Heart right ventricle (tissue), 16 donors: ENCODE measurements at regions not wholly inside any gene's neighbourhood (a gene's known extent, or its start where the extent isn't known, plus 50 kb on each side); places are given as distances from the start of the nearest gene placed in this dataset.

ENCODE experiments used
- ATAC-seq, 8 donors: fragments of 200-7000 bp; cut with Tn5 transposase; one replicate each; pipeline ENCODE4 v1.9.1; 2020; ENCODE audit warnings: mild to moderate bottlenecking in 8 of 8, moderate library complexity in 8 of 8, moderate number of reproducible peaks in 1 of 8
- DNase-seq, 2 donors: peaks; one replicate each; pipeline ENCODE4 v3.0.0-alpha.2; 2020
- H3K27ac ChIP-seq, 10 donors: fragments of 200-600 bp; sonication (generic) in 2 of 10; one replicate each; pipeline versions ENCODE4 v1.5.0 to v1.8.0; 2020 to 2022; ENCODE audit warnings: mild to moderate bottlenecking in 3 of 10
- H3K27me3 ChIP-seq, 7 donors: fragments of 200-600 bp; one replicate each; pipeline ENCODE4 v1.8.0; 2021 to 2022; ENCODE audit warnings: mild to moderate bottlenecking in 2 of 7
- H3K36me3 ChIP-seq, 9 donors: fragments of 200-600 bp; sonication (generic) in 1 of 9; one replicate each; pipeline versions ENCODE4 v1.5.0 to v1.8.0; 2020 to 2022; ENCODE audit warnings: mild to moderate bottlenecking in 2 of 9
- H3K4me1 ChIP-seq, 9 donors: fragments of 200-600 bp; sonication (generic) in 1 of 9; one replicate each; pipeline versions ENCODE4 v1.5.0 to v1.8.0; 2020 to 2022; ENCODE audit warnings: mild to moderate bottlenecking in 4 of 9
- H3K4me3 ChIP-seq, 10 donors: fragments of 200-600 bp; sonication (generic) in 2 of 10; one replicate each; pipeline versions ENCODE4 v1.5.0 to v1.8.0; 2020 to 2022; ENCODE audit warnings: mild to moderate bottlenecking in 7 of 10, moderate library complexity in 2 of 10
- H3K9me3 ChIP-seq, 11 donors: fragments of 200-600 bp in 10 of 11; sonication (generic) in 2 of 11; one replicate each; pipeline versions ENCODE4 v1.5.0 to v1.8.0; 2013 to 2022; ENCODE audit warnings: mild to moderate bottlenecking in 2 of 11, control low read depth in 1 of 11, moderate library complexity in 1 of 11
- WGBS, 2 donors: extraction: QIAGEN DNeasy Blood & Tissue Kit; methylation state at CpG; one replicate each; pipeline ENCODE4 v1.1.7; 2013; ENCODE audit warnings: inconsistent platforms in 1 of 2; 5-methylcytosine and 5-hydroxymethylcytosine counted together
- intact Hi-C, 10 donors: fragments of 100-400 bp; cut with DNase I; formaldehyde crosslinking; loops; one replicate each; pipeline versions ENCODE4 v1.11.1 to v1.14.2; 2022
- TF ChIP-seq, protein P1 (sequence below), 9 donors: fragments of 200-600 bp; sonication (generic) in 2 of 9; IDR thresholded peaks; one replicate each; pipeline versions ENCODE4 v1.5.0 to v1.8.0; 2021 to 2022; ENCODE audit warnings: antibody characterized with exemption in 9 of 9, mild to moderate bottlenecking in 5 of 9, moderate library complexity in 1 of 9
- donor health status: Arrhythmogenic right ventricular cardiomyopathy.
- donor health status: ischemic (EF 13 %, LVEDD 7.1; RV severe dilation, severe dysfunction).
- donor health status: healthy with polysubstance abuse.
- donor health status: DM: no; HTN: yes; CAD: no.
- donor health status: DM: no; HTN: no; CAD: no.
- donor health status: ischemic (EF 25% LVEDD 6.9; RV normal size, moderate dysfunction).
- donor health status: ischemic (EF 25% LVEDD 5.7; RV mildly dilated, moderate dysfunction).
- donor health status: healthy.
- donor health status: DM: yes; HTN: yes; CAD: no.
- donor health status: Ischemic cardiomyopathy.
- donor health status: ischemic (EF 35%, LVEDD 5.7; RV mildly dilated, moderate dysfunction).
- donor health status: nonischemic (EF 11% LVEDD 7.7; RV severe dilation, severe dysfunction).
- donor health status: DM: yes; HTN: yes; CAD: no.
- donor health status: PGD.
- donor health status: ischemic (EF 29% LVEDD 5.4; RV normal size, mild dysfunction).
- donor health status: nonischemic (EF 23%, LVEDD 6.1; RV moderate dilation, normal function).

DNA sequence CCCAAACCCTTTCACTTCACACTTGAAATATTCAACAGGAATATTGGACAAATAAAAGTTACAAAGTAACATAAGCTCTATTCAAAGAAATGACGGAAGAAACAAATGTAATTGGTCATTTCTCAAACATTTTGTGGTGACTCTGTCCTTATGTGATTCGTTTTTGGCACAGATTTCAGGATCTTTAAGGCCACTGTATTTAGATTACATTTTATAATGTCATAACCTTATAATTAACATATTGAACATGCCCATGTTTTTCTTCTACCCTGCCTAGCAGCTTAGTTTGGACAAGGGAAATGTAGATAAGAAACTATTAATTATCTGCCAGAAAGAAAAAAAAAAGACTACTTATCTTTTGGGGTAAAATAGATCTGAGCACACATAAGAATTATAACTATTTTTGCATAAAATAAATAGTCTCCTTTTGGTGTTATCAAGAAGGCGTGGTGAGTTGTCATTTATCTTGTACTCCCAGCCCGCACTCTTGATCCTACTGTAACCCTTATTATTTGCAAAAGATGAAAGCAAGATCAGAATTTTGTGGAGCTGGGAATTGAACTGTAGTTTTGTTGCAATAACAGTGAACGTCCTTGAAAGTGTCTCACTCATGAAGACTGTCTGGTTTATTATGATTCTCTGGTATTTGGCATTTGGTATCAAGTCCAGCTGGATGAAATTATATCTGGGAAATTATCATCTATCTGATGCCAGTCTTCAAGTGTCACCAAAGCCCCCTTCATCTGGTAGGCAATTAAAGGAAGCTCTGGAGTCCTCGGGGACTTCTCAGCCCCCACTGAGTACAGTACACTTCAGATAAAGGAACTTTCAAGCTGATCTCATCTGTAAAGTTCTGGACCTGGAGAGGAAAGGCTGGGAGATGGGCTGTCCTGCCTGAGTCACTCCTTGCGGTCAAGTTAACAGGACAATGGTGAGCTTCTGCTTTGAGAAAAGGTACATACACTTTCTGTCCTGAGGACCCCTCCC is 175.7 kb upstream of the INHBA start:
- 60 to 78% methylated on average over 7 of the region's 7 CpGs for WGBS, 2 donors
- intact Hi-C loops: no loop called here

DNA sequence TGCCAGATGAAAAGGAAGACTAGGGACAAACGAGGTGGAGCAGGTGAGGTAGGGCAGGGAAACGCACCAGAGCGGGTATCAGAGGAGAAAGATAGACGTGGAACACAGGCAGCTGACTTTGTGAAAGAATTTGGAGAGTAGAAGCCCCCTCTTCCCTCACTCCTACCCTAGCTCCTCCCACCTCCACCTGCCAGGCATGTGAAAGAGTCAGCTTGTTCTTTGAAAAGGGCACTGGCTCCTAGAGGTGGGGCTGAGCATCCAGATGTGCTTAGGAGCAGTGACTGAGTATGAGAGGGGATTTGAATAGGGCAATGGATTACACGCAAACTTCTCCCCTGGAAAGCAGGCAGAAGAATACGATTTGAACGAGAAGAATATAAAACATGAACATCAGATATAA is 174.2 kb upstream of the INHBA start:
- Histone ChIP-seq H3K27ac (no peak overlapping the region), H3K4me1 (peaks cover 0 to 27% (median 0%) of the 10 kb centered on the region in 9 donors), H3K36me3 (no peaks in the 10 kb centered on the region), H3K4me3 (no peak overlapping the region), H3K27me3 (no peaks in the 10 kb centered on the region), H3K9me3 (no peaks in the 10 kb centered on the region)
- WGBS, 2 donors: 84 to 88% methylated on average over 7 of the region's 7 CpGs
- intact Hi-C loops: no loop called here
- DNase-seq: no peak
- TF ChIP-seq, protein P1, sequence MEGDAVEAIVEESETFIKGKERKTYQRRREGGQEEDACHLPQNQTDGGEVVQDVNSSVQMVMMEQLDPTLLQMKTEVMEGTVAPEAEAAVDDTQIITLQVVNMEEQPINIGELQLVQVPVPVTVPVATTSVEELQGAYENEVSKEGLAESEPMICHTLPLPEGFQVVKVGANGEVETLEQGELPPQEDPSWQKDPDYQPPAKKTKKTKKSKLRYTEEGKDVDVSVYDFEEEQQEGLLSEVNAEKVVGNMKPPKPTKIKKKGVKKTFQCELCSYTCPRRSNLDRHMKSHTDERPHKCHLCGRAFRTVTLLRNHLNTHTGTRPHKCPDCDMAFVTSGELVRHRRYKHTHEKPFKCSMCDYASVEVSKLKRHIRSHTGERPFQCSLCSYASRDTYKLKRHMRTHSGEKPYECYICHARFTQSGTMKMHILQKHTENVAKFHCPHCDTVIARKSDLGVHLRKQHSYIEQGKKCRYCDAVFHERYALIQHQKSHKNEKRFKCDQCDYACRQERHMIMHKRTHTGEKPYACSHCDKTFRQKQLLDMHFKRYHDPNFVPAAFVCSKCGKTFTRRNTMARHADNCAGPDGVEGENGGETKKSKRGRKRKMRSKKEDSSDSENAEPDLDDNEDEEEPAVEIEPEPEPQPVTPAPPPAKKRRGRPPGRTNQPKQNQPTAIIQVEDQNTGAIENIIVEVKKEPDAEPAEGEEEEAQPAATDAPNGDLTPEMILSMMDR (IDR thresholded peaks at IDR 0.05): no peak
- ATAC-seq: no peak

More for the DNA sequence above, 175.7 kb upstream of the INHBA start:
- no peak for ATAC-seq
- DNase-seq: no peak
- Histone ChIP-seq H3K27me3 (no peaks in the 10 kb centered on the region), H3K9me3 (no peaks in the 10 kb centered on the region), H3K27ac (peak overlapping the region in 1 of 10 donors; percentile 49), H3K4me3 (no peak overlapping the region), H3K36me3 (no peaks in the 10 kb centered on the region), H3K4me1 (peaks cover 0 to 38% (median 0%) of the 10 kb centered on the region in 9 donors)
- TF ChIP-seq, protein P1 (IDR thresholded peaks at IDR 0.05): no peak

DNA sequence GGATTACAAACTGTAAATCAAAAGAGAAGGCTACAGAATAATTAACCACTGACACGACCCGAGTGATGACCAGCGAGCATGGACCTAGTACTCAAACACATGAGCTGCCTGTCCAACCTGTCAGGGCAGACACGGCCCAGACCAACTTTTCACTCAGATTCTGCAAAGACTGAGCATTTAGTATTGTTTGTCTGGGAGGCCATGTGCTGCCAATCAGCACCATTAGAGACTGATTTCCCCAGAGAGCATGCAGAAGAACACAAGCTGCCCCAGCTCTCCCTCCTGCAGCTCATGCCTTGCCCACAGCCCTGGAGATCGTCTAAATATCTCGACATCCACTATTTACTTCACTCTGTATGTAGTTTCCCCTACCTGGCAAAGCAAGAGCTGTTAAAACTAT is 172.6 kb upstream of the INHBA start:
- DNase-seq (no peak), ATAC-seq (no peak)
- WGBS, 2 donors: 71% methylated on average over 6 of the region's 6 CpGs
- Histone ChIP-seq H3K36me3 (no peaks in the 10 kb centered on the region), H3K9me3 (no peaks in the 10 kb centered on the region), H3K27ac (no peak overlapping the region), H3K4me1 (peaks cover 0 to 22% (median 0%) of the 10 kb centered on the region in 9 donors), H3K27me3 (no peaks in the 10 kb centered on the region), H3K4me3 (no peak overlapping the region)
- intact Hi-C loops: no loop called here
- TF ChIP-seq, protein P1 (IDR thresholded peaks at IDR 0.05): no peak

DNA sequence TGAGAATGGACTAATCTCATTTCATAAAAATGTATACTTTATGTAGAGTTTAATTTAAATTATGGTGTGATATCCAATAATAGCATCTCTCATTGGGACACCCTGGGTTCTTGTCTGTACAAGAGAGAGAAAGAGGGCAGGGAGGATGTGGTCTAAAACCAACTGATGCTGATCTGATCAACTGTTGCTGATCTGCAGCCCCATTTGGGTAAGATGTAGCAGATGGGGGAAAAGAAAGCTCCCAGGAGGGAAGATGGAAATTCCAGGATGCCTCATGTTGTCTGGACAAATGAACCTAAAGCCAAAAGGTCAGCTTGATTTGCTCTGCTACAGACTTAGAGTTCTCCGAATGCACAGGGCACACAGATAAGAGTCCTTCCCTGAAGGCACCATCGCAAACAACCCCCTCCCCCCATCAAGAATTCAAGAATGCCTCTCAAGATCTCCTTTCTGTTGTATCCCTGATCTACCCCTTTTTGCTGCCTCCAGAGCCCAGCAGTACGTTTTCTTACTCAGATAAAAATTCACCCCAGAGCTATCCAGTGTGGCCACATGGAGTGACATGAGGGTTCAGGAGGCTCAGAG is 171.4 kb upstream of the INHBA start:
- WGBS, 2 donors: 69 to 76% methylated on average over 3 of the region's 3 CpGs
- H3K27ac ChIP-seq: no peak overlapping the region
- H3K4me1 ChIP-seq: peaks cover 0 to 25% (median 0%) of the 10 kb centered on the region in 9 donors
- H3K36me3 ChIP-seq: no peaks in the 10 kb centered on the region
- intact Hi-C loops: no loop called here
- no peak overlapping the region for H3K4me3 ChIP-seq
- H3K27me3 ChIP-seq: no peaks in the 10 kb centered on the region
- DNase-seq (no peak), ATAC-seq (no peak)
- H3K9me3 ChIP-seq: no peaks in the 10 kb centered on the region
- TF ChIP-seq, protein P1 (IDR thresholded peaks at IDR 0.05): no peak
